ENCODE measurements at regions not wholly inside any gene's neighbourhood (a gene's known extent, or its start where the extent isn't known, plus 50 kb on each side); places are given as distances from the start of the nearest gene placed in this dataset.
A peak's percentile ranks its signal among the peaks of the same experiment; 100 is the strongest.
"Not testable (repeated sequence)": the region's sequence is repeated elsewhere in the genome, so short reads cannot be mapped to it uniquely, and the experiment has no call there.

- DNase-seq (ENCODE audit: low read depth in 4 of 4, low spot score in 3 of 4): no peak
Measured at GRCh38 chr6:27095914-27096313, 151.6 kb upstream of the PRSS16 start.

GRCh38 chr6:27096834-27097511 is 150.5 kb upstream of the PRSS16 start:
- DNase-seq (ENCODE audit: low read depth in 4 of 4, low spot score in 3 of 4): no peak

- DNase-seq (ENCODE audit: low read depth in 4 of 4, low spot score in 3 of 4): no peak
Measured at GRCh38 chr6:27098956-27099355, 148.5 kb upstream of the PRSS16 start.

GRCh38 chr6:27100921-27101320 is 146.6 kb upstream of the PRSS16 start:
- DNase-seq (ENCODE audit: low read depth in 4 of 4, low spot score in 3 of 4): no peak

DNA sequence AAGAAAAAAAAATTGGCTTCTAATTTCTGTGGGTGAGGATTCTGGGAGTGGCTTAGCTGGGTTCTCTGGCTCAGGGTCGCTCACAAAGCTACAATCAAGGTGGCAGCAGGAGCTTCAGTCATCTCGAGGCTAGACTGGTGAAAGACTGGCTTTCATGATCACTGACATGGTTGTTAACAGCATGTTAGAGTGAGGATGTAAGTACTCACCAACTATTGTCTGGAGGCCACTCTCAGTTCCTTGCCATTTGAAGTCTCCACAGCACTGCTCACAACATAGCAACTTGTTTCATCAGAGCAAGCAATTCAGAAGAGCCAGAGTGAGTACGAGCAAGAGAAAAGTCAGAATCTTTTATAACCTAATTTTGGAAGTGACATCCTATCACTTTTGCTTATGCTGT is 145.7 kb upstream of the PRSS16 start:
- DNase-seq (ENCODE audit: low read depth in 4 of 4, low spot score in 3 of 4): no peak

DNA sequence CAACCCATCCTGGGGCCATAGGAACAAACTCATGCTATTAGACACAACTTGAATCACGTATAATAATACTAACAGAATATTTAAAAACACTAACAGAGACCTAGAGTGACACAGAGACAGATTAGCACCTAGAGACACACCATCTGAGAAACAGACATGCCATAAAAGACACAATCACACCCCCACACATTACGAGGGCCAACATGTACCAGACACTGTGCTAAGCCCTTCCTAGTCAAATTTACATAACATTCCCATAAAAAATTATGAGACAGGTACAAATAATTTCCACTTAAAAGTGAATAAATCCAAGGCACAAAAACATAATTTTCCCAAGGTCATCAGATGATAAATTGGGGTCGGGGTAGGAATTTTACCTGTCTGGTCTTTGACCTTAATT is 141.1 kb upstream of the PRSS16 start:
- DNase-seq (ENCODE audit: low read depth in 4 of 4, low spot score in 3 of 4): no peak

DNA sequence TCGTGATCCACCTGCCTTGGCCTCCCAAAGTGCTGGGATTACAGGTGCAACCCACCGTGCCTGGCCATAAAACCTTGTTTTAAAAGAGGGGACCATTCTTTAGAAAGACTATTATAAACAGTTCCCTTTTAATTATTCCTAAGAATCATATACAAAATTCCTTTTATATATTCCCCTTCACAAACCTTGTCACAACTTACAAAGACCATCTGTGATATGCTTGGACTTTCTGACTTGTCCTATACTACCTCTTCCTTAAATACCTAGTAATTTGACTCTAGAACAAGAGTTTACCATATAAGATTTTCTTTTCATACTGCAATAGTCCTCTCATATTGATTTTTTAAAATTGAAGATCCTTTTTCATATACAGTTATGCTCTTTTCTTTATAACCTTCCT is 135.8 kb upstream of the PRSS16 start:
- no peak for DNase-seq (ENCODE audit: low read depth in 4 of 4, low spot score in 3 of 4)

DNA sequence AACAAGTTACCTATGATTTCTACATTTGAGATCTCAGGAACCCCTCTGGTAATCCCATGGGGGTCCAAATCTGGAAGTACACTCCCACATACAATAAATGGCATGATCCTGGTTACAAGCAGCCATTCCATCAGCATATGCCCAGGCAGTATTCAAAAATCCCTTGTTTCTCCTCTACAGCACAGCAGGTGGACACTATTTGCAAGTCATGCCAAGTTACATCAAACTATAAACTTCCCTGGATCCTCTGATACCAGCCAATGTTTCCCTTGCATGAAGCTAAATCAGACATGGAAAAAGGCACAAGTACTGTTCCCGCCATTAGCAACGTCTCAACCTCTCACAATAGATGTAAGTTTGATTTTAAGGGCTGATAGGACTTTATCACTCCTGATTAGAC is 134.5 kb upstream of the PRSS16 start:
- DNase-seq (ENCODE audit: low read depth in 4 of 4, low spot score in 3 of 4): no peak

DNA sequence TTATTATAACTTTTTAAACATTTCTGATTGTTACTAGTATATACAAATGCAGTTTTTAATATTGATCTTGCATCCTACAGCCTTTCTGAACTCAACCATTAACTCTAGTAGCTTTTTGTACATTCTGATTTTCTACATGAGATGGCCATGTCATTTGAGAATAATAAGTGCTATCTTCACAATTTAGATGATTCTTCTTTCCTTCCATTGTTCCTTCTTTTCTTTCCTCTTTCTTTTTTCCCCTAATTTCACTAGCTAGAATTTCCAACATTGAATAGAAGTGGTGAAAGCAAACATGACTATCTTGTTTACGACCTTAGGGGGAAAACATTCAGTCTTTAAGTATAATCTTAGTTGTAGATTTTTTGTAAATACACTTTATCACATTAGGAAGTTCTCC is 128.2 kb upstream of the PRSS16 start:
- DNase-seq (ENCODE audit: low read depth in 4 of 4, low spot score in 3 of 4): no peak

DNA sequence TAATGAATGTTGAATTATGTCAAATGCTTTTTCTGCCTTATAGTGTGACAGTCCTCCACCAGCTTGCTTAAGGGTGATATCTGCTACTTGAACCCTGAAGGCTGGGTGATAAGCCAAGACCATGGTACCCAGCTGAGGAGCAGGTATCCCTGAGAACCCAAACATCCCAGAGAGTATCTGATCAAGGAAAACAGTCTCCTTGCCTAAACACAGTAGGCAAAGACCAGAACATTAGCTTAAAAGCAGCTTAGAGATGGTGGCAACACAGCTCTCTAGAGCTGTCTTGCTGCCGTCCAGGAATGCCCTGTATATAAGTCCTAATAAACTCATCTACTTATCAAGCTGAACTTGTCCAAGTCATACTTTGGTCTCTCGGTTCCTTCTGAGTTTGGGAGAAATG is 127.7 kb upstream of the PRSS16 start:
- no peak for DNase-seq (ENCODE audit: low read depth in 4 of 4, low spot score in 3 of 4)

- no peak for DNase-seq (ENCODE audit: low read depth in 4 of 4, low spot score in 3 of 4)
Measured at GRCh38 chr6:27121640-27122039, 125.9 kb upstream of the PRSS16 start.

- no peak for DNase-seq (ENCODE audit: low read depth in 4 of 4, low spot score in 3 of 4)
Measured at GRCh38 chr6:27124252-27124657, 123.2 kb upstream of the PRSS16 start.

DNA sequence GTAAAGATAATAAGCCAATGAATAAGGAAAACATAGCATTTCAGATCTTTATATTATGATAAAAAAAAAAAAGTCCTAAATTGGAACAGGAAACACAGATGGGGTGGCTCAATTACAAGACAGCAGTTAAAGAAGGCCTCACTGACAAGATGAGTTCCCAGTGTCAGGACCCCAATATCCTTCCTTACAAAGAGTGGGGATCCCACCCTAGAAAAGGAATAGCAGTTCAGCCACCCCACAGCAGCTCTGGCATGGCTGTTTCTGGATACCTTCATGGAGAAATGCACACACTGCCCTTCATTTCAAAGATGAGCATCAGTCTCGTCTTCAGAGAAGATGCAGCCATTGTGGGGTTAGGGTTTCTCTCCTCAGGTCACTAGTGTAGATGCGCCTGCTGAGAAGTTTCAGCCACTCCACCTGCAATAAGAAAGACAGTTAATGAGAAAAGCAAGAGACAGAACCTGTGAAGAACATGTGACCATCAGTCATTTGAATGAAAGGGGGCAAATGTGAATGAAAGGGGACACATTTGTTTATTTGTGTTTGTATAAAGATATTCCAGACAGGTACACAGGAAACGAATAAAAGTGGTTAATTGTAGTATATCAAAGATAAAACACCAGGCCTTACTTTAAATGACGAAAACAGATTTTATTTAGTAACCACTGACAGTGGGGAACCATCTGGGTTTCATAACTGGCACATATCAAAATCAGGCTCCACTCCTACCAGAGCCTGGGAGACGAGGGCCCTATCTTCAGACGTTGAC is 121.3 kb upstream of the PRSS16 start:
- no peak for DNase-seq (ENCODE audit: low read depth in 4 of 4, low spot score in 3 of 4)

DNA sequence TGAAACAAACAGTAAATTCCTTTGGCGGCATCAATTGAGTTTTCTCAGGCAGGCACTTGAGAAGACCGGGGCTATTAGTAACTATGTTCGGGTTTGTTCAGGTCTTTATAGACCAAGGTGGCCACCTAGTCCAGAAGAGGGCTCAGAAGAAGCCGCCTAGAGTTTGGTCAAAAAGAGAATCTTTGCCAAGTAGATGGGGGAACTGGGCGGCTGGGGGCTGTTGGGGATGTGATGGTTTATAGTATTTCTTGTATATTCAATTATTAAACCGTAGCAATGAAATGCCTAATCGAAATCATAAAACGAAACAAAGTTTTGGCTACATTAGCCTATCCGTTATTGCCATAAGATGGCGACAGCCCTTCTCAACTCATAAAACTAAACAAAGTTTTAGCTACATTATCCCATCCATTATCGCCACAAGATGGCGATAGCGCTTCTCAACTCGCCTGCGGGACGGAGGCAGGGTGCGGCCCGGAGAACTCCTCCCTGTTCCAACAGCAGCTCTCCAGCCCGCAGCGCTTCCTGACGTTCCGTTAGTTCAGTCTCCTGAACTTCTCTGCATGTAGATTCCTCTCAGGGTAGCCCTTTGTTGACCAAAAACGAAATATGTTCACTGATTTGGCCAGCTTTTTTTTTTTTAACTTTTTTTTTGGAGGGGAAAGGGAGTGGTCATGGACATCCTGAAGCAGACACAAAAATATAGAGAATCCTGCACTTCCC is 120.5 kb upstream of the PRSS16 start:
- peak in 3 of 4 donors; percentile 85 to 87 (median 86) for DNase-seq (ENCODE audit: low read depth in 4 of 4, low spot score in 3 of 4)

DNA sequence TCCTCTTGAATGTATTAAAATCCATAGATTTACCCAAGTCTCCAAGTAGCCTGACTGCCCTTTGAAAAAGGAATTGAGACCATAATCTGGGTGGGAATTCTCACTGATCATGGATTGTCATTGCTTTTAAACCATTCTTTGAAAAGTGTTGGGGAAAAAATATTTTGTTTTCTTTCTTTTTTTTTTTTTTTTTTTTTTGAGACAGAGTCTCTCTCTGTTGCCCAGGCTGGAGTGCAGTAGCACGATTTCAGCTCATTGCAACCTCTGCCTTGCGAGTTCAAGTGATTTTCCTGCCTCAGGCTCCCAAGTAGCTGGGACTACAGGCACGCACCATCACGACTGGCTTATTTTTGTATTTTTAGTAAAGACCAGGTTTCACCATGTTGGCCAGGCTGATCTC is 119.6 kb upstream of the PRSS16 start:
- not testable (repeated sequence) for DNase-seq (ENCODE audit: low read depth in 4 of 4, low spot score in 3 of 4)

GRCh38 chr6:27128311-27129094 is 119.0 kb upstream of the PRSS16 start:
- no peak for DNase-seq (ENCODE audit: low read depth in 4 of 4, low spot score in 3 of 4)

- DNase-seq (ENCODE audit: low read depth in 4 of 4, low spot score in 3 of 4): no peak
Measured at GRCh38 chr6:27129095-27129815, 118.2 kb upstream of the PRSS16 start.

DNA sequence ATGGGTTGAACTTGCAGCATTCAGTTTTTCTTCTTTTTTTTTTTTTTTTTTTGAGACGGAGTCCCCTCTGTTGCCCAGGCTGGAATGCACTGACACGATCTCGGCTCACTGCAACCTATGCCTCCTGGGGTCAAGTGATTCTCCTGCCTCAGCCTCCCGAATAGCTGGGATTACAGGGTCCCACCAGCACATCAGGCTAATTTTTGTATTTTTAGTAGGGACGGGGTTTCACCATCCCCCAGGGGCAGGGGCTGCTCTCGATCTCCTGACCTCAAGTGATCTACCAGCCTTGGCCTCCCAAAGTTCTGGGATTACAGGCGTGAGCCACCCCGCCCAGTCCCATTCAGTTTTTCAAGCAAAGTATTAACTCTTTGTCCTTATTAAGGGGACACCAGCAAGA is 117.6 kb upstream of the PRSS16 start:
- DNase-seq (ENCODE audit: low read depth in 4 of 4, low spot score in 3 of 4): no peak

DNA sequence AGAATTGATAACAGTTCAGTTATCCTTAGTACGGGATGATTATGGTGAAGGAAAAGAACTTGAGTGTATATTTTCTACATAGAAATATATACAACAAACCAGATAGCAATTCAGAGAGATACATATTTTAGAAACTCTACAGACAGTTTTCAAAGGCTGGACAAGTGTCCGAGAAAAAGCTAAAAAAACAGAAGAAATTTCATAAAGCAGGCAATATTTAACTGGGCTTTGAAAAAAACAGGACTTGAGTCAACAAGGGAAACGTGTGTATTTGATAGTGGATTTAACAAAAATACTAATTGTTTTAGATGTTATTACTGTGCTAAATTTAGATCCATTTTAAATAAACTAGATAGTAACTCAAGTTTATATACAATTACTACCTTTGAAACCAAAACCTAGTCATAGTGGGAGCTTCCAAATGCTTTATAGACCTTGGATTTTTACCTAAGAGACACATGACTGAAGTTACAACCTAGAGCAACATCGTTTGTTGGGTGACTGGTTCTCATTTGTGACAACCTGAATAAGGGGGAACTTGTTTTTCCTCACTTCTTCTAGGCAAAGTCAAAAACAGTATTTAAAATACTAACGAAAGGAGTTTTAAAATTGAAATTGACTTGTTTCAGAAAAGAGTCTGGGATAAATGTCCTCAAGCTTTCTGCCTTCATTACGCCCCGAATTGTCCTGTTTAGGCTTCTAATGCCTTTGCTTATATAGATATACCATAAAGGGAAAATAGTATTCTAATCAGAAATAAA is 116.7 kb upstream of the PRSS16 start:
- DNase-seq (ENCODE audit: low read depth in 4 of 4, low spot score in 3 of 4): no peak

GRCh38 chr6:27132282-27132531 is 115.3 kb upstream of the PRSS16 start:
- DNase-seq (ENCODE audit: low read depth in 4 of 4, low spot score in 3 of 4): not testable (repeated sequence)

Data from left renal pelvis (tissue), 4 donors.